SK-N-SH (cell line): ENCODE measurements at regions not wholly inside any gene's neighbourhood (a gene's known extent, or its start where the extent isn't known, plus 50 kb on each side); places are given as distances from the start of the nearest gene placed in this dataset.
"Not testable (repeated sequence)": the region's sequence is repeated elsewhere in the genome, so short reads cannot be mapped to it uniquely, and the experiment has no call there.

Experiments used
- CHD2 ChIP-seq: fragments of 150-350 bp; IDR thresholded peaks from 2 replicates; pipeline ENCODE4 v1.6.1; 2018; ENCODE audit warnings: low read length; ENCODE audit not compliant: partially characterized antibody
- CTCF ChIP-seq: fragments of 200-600 bp; sonication (generic); IDR thresholded peaks from 2 replicates; pipeline ENCODE4 v1.6.1; 2017; ENCODE audit warnings: antibody characterized with exemption, mild to moderate bottlenecking, moderate library complexity
- EZH2phosphoT487 ChIP-seq: fragments of 200-600 bp; sonication (generic); IDR thresholded peaks from 2 replicates; pipeline ENCODE4 v1.6.1; 2017; ENCODE audit warnings: low read depth, mixed run types, mild to moderate bottlenecking, antibody characterized with exemption, moderate library complexity, borderline replicate concordance
- FOSL2 ChIP-seq: IDR thresholded peaks from 2 replicates; pipeline ENCODE4 v1.4.0; 2012; ENCODE audit warnings: low read depth, mild to moderate bottlenecking, moderate library complexity, borderline replicate concordance
- IRF3 ChIP-seq: fragments of 150-350 bp; IDR thresholded peaks from 2 replicates; pipeline ENCODE4 v1.6.1; 2016; ENCODE audit warnings: mild to moderate bottlenecking, low read depth, low read length
- JUND ChIP-seq: IDR thresholded peaks from 2 replicates; pipeline ENCODE4 v1.4.0; 2012
- MAX ChIP-seq: IDR thresholded peaks from 2 replicates; pipeline ENCODE4 v1.4.0; 2012; ENCODE audit warnings: low read depth
- MXI1 ChIP-seq: IDR thresholded peaks from 2 replicates; pipeline ENCODE4 v1.6.1; 2012; ENCODE audit warnings: mild to moderate bottlenecking, low read depth, low read length, improper control_type of control experiment
- NFIC ChIP-seq: IDR thresholded peaks from 2 replicates; pipeline ENCODE4 v1.4.0; 2012; ENCODE audit warnings: borderline replicate concordance
- POLR2AphosphoS5 ChIP-seq: IDR thresholded peaks from 2 replicates; pipeline ENCODE4 v1.6.1; 2012; ENCODE audit warnings: low read depth, low read length
- RAD21 ChIP-seq: IDR thresholded peaks from 2 replicates; pipeline ENCODE4 v1.6.1; 2012; ENCODE audit warnings: mild to moderate bottlenecking, low read length
- REST ChIP-seq: IDR thresholded peaks from 2 replicates; pipeline ENCODE4 v1.6.1; 2012; ENCODE audit warnings: mild to moderate bottlenecking, low read depth, low read length, moderate library complexity
- SMC3 ChIP-seq: IDR thresholded peaks from 2 replicates; pipeline ENCODE4 v1.6.1; 2012; ENCODE audit warnings: low read depth, low read length, improper control_type of control experiment

GRCh38 chr9:42344508-42344907 is 161.0 kb downstream of the SPATA31A6 start:
- TF ChIP-seq CTCF, SMC3, EZH2phosphoT487, MAX, POLR2AphosphoS5, NFIC, REST, MXI1, CHD2, RAD21, JUND, FOSL2, IRF3: not testable (repeated sequence)
